ENCODE measurements at regions not wholly inside any gene's neighbourhood (a gene's known extent, or its start where the extent isn't known, plus 50 kb on each side); places are given as distances from the start of the nearest gene placed in this dataset.

DNA sequence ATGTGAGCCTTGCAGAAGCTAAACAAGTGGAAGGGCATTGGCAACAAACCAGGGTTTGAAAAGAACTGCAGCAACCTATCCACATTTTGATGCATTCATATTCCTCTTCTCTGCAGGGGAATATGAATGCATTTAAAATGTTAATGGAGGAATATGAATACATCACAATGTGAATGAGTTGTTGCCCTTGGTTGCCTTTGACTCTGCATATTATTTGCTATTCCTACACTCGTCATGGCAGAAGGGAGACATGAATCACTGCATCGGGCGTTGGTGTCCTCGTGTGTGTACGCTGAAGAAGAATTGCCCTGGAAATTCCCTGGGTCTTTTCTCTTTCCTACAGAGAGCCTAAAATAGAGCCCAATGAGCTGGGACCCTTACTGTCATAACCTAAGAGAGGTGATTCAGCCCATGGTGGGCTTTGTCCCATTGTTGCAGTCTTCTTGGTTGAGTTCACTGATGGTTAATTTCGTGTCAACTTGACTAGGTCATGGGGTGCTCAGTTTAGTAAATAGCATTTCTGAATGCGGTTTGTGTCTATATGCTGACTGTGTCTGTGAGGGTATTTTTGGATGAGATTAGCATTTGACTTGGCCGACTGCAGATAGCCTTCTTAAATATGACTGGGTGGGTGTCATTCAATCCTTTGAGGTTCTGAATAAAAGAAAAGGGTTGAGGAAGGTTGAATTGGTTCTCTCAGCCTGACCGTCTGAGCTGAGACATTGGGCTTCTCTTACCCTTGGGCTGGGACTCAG lies 1422.9 kb upstream of the TMEM132C start:
- TF ChIP-seq CTCF (conservative IDR thresholded peaks at IDR 0.05) (no peak), ZFX (IDR thresholded peaks at IDR 0.05) (no peak)
